ENCODE measurements at regions not wholly inside any gene's neighbourhood (a gene's known extent, or its start where the extent isn't known, plus 50 kb on each side); places are given as distances from the start of the nearest gene placed in this dataset.
"Not testable (repeated sequence)": the region's sequence is repeated elsewhere in the genome, so short reads cannot be mapped to it uniquely, and the experiment has no call there.

DNA sequence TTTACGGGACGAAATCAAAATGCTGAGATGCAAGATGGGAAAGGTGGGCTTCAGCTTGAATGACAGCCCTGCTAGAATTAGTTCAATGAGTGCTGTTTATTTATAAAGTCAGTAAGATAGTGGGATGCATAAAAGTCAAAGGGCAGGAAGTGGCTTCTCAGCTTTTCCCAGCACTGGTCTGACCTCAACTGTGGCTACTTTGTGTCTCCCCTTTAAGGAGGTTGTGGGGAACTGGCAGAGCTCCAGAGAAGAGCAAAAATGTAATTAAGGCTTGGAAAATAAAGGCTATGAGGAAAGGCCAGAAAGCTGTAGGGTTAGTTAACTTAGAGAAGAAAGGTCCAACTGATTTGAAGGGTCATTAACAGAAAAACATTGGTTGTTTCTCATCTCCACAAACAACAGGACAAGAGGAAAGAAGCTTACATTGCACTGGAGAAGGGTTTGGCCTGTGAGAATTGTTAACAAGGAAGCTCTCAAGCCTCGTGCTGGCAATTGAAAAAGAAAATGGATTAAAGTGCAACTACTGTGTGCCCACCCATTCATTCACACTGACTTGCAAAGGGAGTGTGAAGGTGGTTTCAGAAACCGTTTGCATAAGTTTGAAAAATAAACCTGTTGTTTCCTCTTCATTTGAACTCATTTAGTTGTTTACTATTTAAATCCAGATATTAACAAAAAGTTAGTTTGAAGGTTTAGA is 68.8 kb upstream of the CD28 start:
- Mint-ChIP-seq H3K27me3 (no peaks in the 10 kb centered on the region), H3K27ac (ENCODE audit: low read depth) (peak overlapping the region; percentile 33), H3K4me3 (peak overlapping the region; percentile 31), H3K36me3 (ENCODE audit: insufficient read depth) (no peaks in the 10 kb centered on the region), H3K4me1 (peaks cover 20% of the 10 kb centered on the region), H3K9me3 (no peaks in the 10 kb centered on the region)
- DNase-seq (ENCODE audit: low spot score in 2 of 2): no peak
- no peak for ATAC-seq (replicated peaks; ENCODE audit: extremely low read depth, poor library complexity, severe bottlenecking)

DNA sequence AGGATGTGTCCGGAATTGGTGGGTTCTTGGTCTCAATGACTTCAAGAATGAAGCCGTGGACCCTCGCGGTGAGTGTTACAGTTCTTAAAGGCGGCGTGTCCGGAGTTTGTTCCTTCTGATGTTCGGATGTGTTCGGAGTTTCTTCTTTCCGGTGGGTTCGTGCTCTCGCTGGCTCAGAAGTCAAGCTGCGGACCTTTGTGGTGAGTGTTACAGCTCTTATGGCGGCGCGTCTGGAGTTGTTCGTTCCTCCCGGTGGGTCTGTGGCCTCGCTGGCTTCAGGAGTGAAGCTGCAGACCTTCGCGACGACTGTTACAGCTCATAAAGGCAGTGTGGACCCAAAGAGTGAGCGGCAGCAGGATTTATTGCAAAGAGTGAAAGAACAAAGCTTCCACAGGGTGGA is 64.6 kb upstream of the CD28 start:
- H3K4me1 Mint-ChIP-seq: peaks cover 19% of the 10 kb centered on the region
- not testable (repeated sequence) for ATAC-seq (replicated peaks; ENCODE audit: extremely low read depth, poor library complexity, severe bottlenecking); H3K9me3 Mint-ChIP-seq; H3K27ac Mint-ChIP-seq (ENCODE audit: low read depth); H3K27me3 Mint-ChIP-seq; H3K4me3 Mint-ChIP-seq; H3K36me3 Mint-ChIP-seq (ENCODE audit: insufficient read depth); DNase-seq (ENCODE audit: low spot score in 2 of 2)

- H3K36me3 Mint-ChIP-seq (ENCODE audit: insufficient read depth); H3K27me3 Mint-ChIP-seq; H3K9me3 Mint-ChIP-seq; H3K4me3 Mint-ChIP-seq; H3K4me1 Mint-ChIP-seq; ATAC-seq (replicated peaks; ENCODE audit: extremely low read depth, poor library complexity, severe bottlenecking); DNase-seq (ENCODE audit: low spot score in 2 of 2); H3K27ac Mint-ChIP-seq (ENCODE audit: low read depth): not testable (repeated sequence)
Observed at GRCh38 chr2:203642841-203643240, 63.6 kb upstream of the CD28 start.

GRCh38 chr2:203645831-203646230 is 60.6 kb upstream of the CD28 start:
- Mint-ChIP-seq H3K4me3 (no peak overlapping the region), H3K36me3 (ENCODE audit: insufficient read depth) (no peaks in the 10 kb centered on the region), H3K9me3 (no peaks in the 10 kb centered on the region)

DNA sequence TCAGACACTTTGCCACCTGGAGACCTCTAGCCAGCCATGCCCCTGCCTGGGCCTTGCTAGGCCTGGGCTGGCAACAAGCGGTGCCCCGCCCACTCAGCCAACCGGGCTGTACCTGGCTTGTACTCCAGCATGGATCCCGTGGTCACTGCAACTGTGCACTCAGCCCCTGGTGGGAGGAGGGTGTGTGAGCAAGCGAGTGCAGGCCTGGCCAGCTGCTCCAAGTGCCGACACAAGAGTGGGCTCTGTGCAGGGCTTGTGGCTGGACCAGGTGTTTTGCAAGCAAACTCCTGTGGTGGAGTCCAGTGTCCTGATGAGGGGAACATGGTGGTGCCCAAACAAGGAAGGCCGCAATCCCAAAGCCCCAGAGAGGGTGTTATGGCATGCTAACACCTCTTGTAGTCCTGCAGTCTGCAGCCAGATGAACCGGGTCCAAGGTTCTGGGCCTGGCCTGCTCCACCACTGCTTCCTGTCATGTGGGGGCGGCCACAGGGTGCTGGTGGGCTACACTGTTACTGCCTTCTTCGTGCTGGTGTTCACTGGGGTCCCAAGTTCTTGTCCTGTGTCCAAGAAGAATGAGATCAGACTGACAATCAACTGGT is 60.1 kb upstream of the CD28 start:
- no peak overlapping the region for H3K4me3 Mint-ChIP-seq
- peaks cover 4% of the 10 kb centered on the region for H3K4me1 Mint-ChIP-seq
- H3K27me3 Mint-ChIP-seq: no peaks in the 10 kb centered on the region
- no peaks in the 10 kb centered on the region for H3K36me3 Mint-ChIP-seq (ENCODE audit: insufficient read depth)
- no peak for ATAC-seq (replicated peaks; ENCODE audit: extremely low read depth, poor library complexity, severe bottlenecking)
- H3K9me3 Mint-ChIP-seq: no peaks in the 10 kb centered on the region
- DNase-seq (ENCODE audit: low spot score in 2 of 2): no peak
- H3K27ac Mint-ChIP-seq (ENCODE audit: low read depth): no peak overlapping the region

More at GRCh38 chr2:203645831-203646230, 60.6 kb upstream of the CD28 start:
- ATAC-seq (replicated peaks; ENCODE audit: extremely low read depth, poor library complexity, severe bottlenecking): no peak
- H3K4me1 Mint-ChIP-seq: peaks cover 4% of the 10 kb centered on the region
- H3K27ac Mint-ChIP-seq (ENCODE audit: low read depth): no peak overlapping the region
- no peaks in the 10 kb centered on the region for H3K27me3 Mint-ChIP-seq
- DNase-seq (ENCODE audit: low spot score in 2 of 2): no peak

- H3K27me3 Mint-ChIP-seq: no peaks in the 10 kb centered on the region
- H3K4me1 Mint-ChIP-seq: peaks cover 4% of the 10 kb centered on the region
- H3K4me3 Mint-ChIP-seq: no peak overlapping the region
- no peak overlapping the region for H3K27ac Mint-ChIP-seq (ENCODE audit: low read depth)
- no peaks in the 10 kb centered on the region for H3K36me3 Mint-ChIP-seq (ENCODE audit: insufficient read depth)
- no peak for ATAC-seq (replicated peaks; ENCODE audit: extremely low read depth, poor library complexity, severe bottlenecking)
- H3K9me3 Mint-ChIP-seq: no peaks in the 10 kb centered on the region
- no peak for DNase-seq (ENCODE audit: low spot score in 2 of 2)
Observed at GRCh38 chr2:203646961-203647360, 59.5 kb upstream of the CD28 start.

- Mint-ChIP-seq H3K27me3 (no peaks in the 10 kb centered on the region), H3K36me3 (ENCODE audit: insufficient read depth) (no peaks in the 10 kb centered on the region), H3K9me3 (no peaks in the 10 kb centered on the region), H3K27ac (ENCODE audit: low read depth) (no peak overlapping the region), H3K4me1 (peaks cover 4% of the 10 kb centered on the region), H3K4me3 (no peak overlapping the region)
- ATAC-seq (replicated peaks; ENCODE audit: extremely low read depth, poor library complexity, severe bottlenecking) (no peak), DNase-seq (ENCODE audit: low spot score in 2 of 2) (no peak)
Observed at GRCh38 chr2:203647579-203647978, 58.9 kb upstream of the CD28 start.

DNA sequence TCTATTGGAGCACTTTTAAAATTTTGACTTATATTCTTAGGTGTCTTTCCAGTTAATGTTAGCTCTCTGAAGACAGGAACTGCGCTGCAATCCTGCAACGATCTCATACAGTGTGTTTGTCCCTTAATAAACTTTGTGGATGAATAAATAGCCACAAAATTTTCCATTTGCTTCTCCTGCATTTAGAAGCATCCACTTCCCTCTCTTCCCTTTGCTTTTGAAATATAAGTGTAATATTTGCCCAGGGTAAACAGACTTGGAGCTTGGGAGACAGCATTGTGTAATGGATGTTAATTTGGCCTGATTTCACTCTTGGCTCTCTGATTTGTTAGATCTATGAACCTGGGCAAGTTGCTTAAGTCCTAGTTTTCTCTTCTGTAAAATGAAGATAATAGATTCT is 58.2 kb upstream of the CD28 start:
- no peaks in the 10 kb centered on the region for H3K27me3 Mint-ChIP-seq
- H3K27ac Mint-ChIP-seq (ENCODE audit: low read depth): no peak overlapping the region
- H3K36me3 Mint-ChIP-seq (ENCODE audit: insufficient read depth): no peaks in the 10 kb centered on the region
- H3K4me1 Mint-ChIP-seq: peaks cover 4% of the 10 kb centered on the region
- no peak for DNase-seq (ENCODE audit: low spot score in 2 of 2)
- no peak overlapping the region for H3K4me3 Mint-ChIP-seq
- H3K9me3 Mint-ChIP-seq: no peaks in the 10 kb centered on the region
- no peak for ATAC-seq (replicated peaks; ENCODE audit: extremely low read depth, poor library complexity, severe bottlenecking)

DNA sequence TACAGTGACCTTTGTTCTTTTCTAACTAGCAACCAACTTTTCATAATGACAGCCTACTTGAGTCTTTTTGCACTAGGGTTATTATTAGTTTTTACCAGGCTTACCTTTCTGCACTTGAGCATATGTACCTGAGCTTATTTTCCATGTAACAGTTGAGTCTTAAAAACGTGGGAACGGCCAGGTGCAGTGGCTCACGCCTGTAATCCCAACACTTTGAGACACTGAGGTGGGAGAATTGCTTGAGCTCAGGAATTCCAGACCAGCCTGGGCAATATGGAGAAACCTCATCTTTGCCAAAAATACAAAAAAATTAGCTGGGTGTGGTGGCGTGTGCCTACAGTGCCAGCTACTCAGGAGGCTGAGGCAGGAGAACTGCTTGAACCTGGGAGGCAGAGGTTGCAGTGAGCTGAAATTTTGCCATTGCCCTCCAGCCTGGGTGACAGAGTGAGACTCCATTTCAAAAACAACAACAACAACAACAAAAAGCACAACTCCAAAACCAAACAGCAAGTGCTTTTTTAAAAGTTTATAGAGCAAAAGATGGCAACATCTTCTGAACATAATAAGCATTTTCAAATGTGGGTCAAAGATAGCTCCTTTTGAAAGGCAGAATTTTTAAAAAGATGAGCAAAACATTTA is 57.1 kb upstream of the CD28 start:
- Mint-ChIP-seq H3K27ac (ENCODE audit: low read depth) (no peak overlapping the region), H3K4me3 (no peak overlapping the region), H3K9me3 (no peaks in the 10 kb centered on the region), H3K27me3 (no peaks in the 10 kb centered on the region), H3K36me3 (ENCODE audit: insufficient read depth) (peaks cover 2% of the 10 kb centered on the region), H3K4me1 (peaks cover 4% of the 10 kb centered on the region)
- ATAC-seq (replicated peaks; ENCODE audit: extremely low read depth, poor library complexity, severe bottlenecking): no peak
- DNase-seq (ENCODE audit: low spot score in 2 of 2): no peak

DNA sequence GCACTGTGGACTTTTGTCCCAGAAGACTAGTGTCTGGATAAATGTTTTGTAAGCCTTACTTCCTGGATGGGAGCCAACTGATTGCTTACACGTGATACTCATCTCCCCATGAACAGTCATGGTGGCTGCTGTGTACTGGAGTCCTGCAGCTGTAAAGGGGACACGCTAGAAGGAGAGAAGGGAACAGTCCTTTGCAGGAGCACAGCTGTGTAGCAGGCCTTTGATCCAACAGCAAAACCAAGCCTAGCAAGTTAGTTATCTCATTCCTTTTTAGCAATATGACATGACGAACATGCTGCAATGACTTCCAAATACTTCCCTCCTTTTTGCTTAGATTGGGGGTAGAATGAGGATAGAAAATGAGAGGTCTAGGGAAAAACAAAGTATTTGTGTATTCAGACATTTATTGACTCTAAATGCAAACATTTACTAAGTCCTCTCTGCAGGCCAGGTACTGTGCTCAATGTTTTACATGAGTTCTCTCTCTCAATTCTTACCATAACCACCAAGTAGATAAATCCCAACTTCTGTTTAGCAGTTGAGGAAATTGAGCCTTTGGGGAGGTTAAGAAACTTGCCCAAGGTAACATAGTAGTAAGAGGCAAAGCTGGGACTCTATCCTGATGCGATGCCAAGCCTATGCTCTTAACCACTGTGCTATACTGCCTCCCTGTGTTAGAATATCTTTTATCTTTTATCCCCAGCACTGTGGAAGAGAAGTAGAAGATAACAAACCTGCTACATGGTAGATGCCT is 55.4 kb upstream of the CD28 start:
- Mint-ChIP-seq H3K27me3 (no peaks in the 10 kb centered on the region), H3K36me3 (ENCODE audit: insufficient read depth) (peaks cover 2% of the 10 kb centered on the region), H3K4me3 (no peak overlapping the region), H3K27ac (ENCODE audit: low read depth) (no peak overlapping the region), H3K4me1 (peaks cover 4% of the 10 kb centered on the region), H3K9me3 (no peaks in the 10 kb centered on the region)
- ATAC-seq (replicated peaks; ENCODE audit: extremely low read depth, poor library complexity, severe bottlenecking) (peak; percentile 32), DNase-seq (ENCODE audit: low spot score in 2 of 2) (no peak)

DNA sequence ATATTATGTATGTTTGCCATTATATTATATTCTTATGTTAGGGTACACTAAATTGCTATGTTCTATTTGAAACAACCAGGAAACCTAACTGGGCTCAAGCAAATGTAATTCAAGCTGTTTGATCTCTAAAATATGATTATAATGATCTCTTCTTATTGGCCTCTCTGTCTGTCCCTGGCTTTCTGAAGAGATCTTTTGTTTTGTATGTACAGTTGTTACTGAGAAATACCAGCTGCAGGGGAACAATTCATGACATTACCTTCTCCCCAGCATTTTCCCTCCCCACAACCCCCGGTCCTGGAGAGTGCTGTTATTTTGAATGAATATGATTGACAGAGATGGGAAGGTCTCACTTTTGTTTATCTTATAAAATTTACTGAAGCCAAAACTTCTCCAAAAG is 54.8 kb upstream of the CD28 start:
- Mint-ChIP-seq H3K9me3 (no peaks in the 10 kb centered on the region), H3K4me1 (peaks cover 5% of the 10 kb centered on the region), H3K36me3 (ENCODE audit: insufficient read depth) (peaks cover 2% of the 10 kb centered on the region), H3K4me3 (no peak overlapping the region), H3K27ac (ENCODE audit: low read depth) (no peak overlapping the region), H3K27me3 (no peaks in the 10 kb centered on the region)
- no peak for DNase-seq (ENCODE audit: low spot score in 2 of 2)
- ATAC-seq (replicated peaks; ENCODE audit: extremely low read depth, poor library complexity, severe bottlenecking): no peak

DNA sequence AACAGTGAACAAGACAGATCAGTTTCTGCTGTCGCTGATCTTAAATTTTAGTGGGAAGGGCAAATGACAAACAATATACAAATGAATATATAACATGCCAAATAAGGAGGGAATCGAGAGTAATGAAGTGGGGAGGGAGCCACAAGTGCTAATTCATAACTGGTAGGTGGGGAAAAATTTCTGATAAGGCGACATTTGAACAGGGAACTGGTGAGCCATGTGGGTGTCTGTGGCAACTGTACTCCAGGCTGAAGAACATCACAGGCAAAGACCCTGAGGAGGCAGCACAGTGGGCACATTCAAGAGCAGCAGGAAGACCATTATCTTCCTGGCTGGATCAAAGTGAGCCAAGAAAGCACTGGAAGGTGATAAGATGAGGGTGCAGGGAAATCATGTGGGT is 51.6 kb upstream of the CD28 start:
- Mint-ChIP-seq H3K27ac (ENCODE audit: low read depth) (no peak overlapping the region), H3K36me3 (ENCODE audit: insufficient read depth) (peaks cover 2% of the 10 kb centered on the region), H3K9me3 (no peaks in the 10 kb centered on the region), H3K4me3 (no peak overlapping the region), H3K27me3 (no peaks in the 10 kb centered on the region), H3K4me1 (peaks cover 10% of the 10 kb centered on the region)
- no peak for DNase-seq (ENCODE audit: low spot score in 2 of 2)
- no peak for ATAC-seq (replicated peaks; ENCODE audit: extremely low read depth, poor library complexity, severe bottlenecking)
